Heart right ventricle (tissue), 16 donors: ENCODE measurements at regions not wholly inside any gene's neighbourhood (a gene's known extent, or its start where the extent isn't known, plus 50 kb on each side); places are given as distances from the start of the nearest gene placed in this dataset.

Experiments
- ATAC-seq, 8 donors: fragments of 200-7000 bp; cut with Tn5 transposase; one replicate each; pipeline ENCODE4 v1.9.1; 2020; ENCODE audit warnings: mild to moderate bottlenecking in 8 of 8, moderate library complexity in 8 of 8, moderate number of reproducible peaks in 1 of 8
- DNase-seq, 2 donors: peaks; one replicate each; pipeline ENCODE4 v3.0.0-alpha.2; 2020
- H3K27ac ChIP-seq, 10 donors: fragments of 200-600 bp; sonication (generic) in 2 of 10; one replicate each; pipeline versions ENCODE4 v1.5.0 to v1.8.0; 2020 to 2022; ENCODE audit warnings: mild to moderate bottlenecking in 3 of 10
- H3K27me3 ChIP-seq, 7 donors: fragments of 200-600 bp; one replicate each; pipeline ENCODE4 v1.8.0; 2021 to 2022; ENCODE audit warnings: mild to moderate bottlenecking in 2 of 7
- H3K36me3 ChIP-seq, 9 donors: fragments of 200-600 bp; sonication (generic) in 1 of 9; one replicate each; pipeline versions ENCODE4 v1.5.0 to v1.8.0; 2020 to 2022; ENCODE audit warnings: mild to moderate bottlenecking in 2 of 9
- H3K4me1 ChIP-seq, 9 donors: fragments of 200-600 bp; sonication (generic) in 1 of 9; one replicate each; pipeline versions ENCODE4 v1.5.0 to v1.8.0; 2020 to 2022; ENCODE audit warnings: mild to moderate bottlenecking in 4 of 9
- H3K4me3 ChIP-seq, 10 donors: fragments of 200-600 bp; sonication (generic) in 2 of 10; one replicate each; pipeline versions ENCODE4 v1.5.0 to v1.8.0; 2020 to 2022; ENCODE audit warnings: mild to moderate bottlenecking in 7 of 10, moderate library complexity in 2 of 10
- H3K9me3 ChIP-seq, 11 donors: fragments of 200-600 bp in 10 of 11; sonication (generic) in 2 of 11; one replicate each; pipeline versions ENCODE4 v1.5.0 to v1.8.0; 2013 to 2022; ENCODE audit warnings: mild to moderate bottlenecking in 2 of 11, control low read depth in 1 of 11, moderate library complexity in 1 of 11
- WGBS, 2 donors: extraction: QIAGEN DNeasy Blood & Tissue Kit; methylation state at CpG; one replicate each; pipeline ENCODE4 v1.1.7; 2013; ENCODE audit warnings: inconsistent platforms in 1 of 2; 5-methylcytosine and 5-hydroxymethylcytosine counted together
- intact Hi-C, 10 donors: fragments of 100-400 bp; cut with DNase I; formaldehyde crosslinking; loops; one replicate each; pipeline versions ENCODE4 v1.11.1 to v1.14.2; 2022
- TF ChIP-seq, protein P1 (sequence below), 9 donors: fragments of 200-600 bp; sonication (generic) in 2 of 9; IDR thresholded peaks; one replicate each; pipeline versions ENCODE4 v1.5.0 to v1.8.0; 2021 to 2022; ENCODE audit warnings: antibody characterized with exemption in 9 of 9, mild to moderate bottlenecking in 5 of 9, moderate library complexity in 1 of 9
- donor health status: Arrhythmogenic right ventricular cardiomyopathy.
- donor health status: ischemic (EF 13 %, LVEDD 7.1; RV severe dilation, severe dysfunction).
- donor health status: healthy with polysubstance abuse.
- donor health status: DM: no; HTN: yes; CAD: no.
- donor health status: DM: no; HTN: no; CAD: no.
- donor health status: ischemic (EF 25% LVEDD 6.9; RV normal size, moderate dysfunction).
- donor health status: ischemic (EF 25% LVEDD 5.7; RV mildly dilated, moderate dysfunction).
- donor health status: healthy.
- donor health status: DM: yes; HTN: yes; CAD: no.
- donor health status: Ischemic cardiomyopathy.
- donor health status: ischemic (EF 35%, LVEDD 5.7; RV mildly dilated, moderate dysfunction).
- donor health status: nonischemic (EF 11% LVEDD 7.7; RV severe dilation, severe dysfunction).
- donor health status: DM: yes; HTN: yes; CAD: no.
- donor health status: PGD.
- donor health status: ischemic (EF 29% LVEDD 5.4; RV normal size, mild dysfunction).
- donor health status: nonischemic (EF 23%, LVEDD 6.1; RV moderate dilation, normal function).

DNA sequence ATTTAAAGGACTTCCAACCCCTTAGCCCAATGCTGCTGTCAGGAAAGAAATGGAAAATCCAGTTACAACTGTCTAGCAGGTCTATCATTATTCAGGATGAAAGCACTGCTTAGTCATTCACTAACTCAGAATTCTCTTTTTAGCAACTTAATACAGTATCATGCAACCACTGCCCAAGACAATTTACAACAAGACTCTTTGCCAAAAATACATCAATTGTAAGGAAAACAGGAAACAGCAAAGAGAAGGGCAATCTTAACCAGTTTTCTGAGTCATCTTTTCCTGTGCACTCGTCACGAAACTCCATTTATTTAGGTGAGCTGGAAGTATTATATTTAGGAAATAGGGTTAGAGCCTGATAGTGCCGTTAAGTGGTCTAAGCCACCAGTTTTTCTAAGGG lies 1197.7 kb upstream of the CITED2 start:
- intact Hi-C loops, result no loop called here
- peak overlapping the region in 2 of 10 donors; percentile 6 for H3K27ac ChIP-seq
- TF ChIP-seq, protein P1, sequence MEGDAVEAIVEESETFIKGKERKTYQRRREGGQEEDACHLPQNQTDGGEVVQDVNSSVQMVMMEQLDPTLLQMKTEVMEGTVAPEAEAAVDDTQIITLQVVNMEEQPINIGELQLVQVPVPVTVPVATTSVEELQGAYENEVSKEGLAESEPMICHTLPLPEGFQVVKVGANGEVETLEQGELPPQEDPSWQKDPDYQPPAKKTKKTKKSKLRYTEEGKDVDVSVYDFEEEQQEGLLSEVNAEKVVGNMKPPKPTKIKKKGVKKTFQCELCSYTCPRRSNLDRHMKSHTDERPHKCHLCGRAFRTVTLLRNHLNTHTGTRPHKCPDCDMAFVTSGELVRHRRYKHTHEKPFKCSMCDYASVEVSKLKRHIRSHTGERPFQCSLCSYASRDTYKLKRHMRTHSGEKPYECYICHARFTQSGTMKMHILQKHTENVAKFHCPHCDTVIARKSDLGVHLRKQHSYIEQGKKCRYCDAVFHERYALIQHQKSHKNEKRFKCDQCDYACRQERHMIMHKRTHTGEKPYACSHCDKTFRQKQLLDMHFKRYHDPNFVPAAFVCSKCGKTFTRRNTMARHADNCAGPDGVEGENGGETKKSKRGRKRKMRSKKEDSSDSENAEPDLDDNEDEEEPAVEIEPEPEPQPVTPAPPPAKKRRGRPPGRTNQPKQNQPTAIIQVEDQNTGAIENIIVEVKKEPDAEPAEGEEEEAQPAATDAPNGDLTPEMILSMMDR (IDR thresholded peaks at IDR 0.05), result no peak

DNA sequence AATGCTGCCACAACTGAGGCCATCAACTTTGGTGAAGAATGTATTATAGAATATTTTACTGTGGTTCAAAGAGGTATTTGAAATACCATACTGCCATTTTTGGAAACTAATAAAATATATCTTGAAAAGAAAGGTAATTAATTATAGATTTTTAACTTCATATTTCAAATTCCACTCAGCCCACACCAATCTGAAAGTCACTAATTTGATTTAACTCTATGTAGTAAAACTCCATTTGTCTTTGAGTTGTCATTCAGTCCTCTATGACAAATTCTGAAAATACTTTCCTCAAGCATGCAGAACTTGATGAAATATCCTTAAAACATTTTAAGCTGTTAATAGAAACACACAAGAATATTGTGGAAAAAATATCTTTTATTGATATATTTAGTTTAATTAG lies 1196.7 kb upstream of the CITED2 start:
- Histone ChIP-seq H3K4me1 (peaks cover 5 to 30% (median 13%) of the 10 kb centered on the region in 9 donors), H3K36me3 (no peaks in the 10 kb centered on the region), H3K27ac (no peak overlapping the region), H3K9me3 (no peaks in the 10 kb centered on the region), H3K4me3 (no peak overlapping the region), H3K27me3 (no peaks in the 10 kb centered on the region)
- DNase-seq, result no peak
- intact Hi-C loops, result no loop called here
- TF ChIP-seq, protein P1 (IDR thresholded peaks at IDR 0.05), result no peak
- ATAC-seq, result no peak

More for the DNA sequence above, 1197.7 kb upstream of the CITED2 start:
- WGBS, 2 donors, result 36 to 40% methylated on average over 3 of the region's 3 CpGs
- peaks cover under 1 to 21% (median 10%) of the 10 kb centered on the region in 9 donors for H3K4me1 ChIP-seq
- H3K27me3 ChIP-seq, result no peaks in the 10 kb centered on the region
- ATAC-seq (peak in 5 of 8 donors; percentile 33 to 74 (median 58)), DNase-seq (no peak)
- no peaks in the 10 kb centered on the region for H3K36me3 ChIP-seq
- H3K4me3 ChIP-seq, result no peak overlapping the region
- no peaks in the 10 kb centered on the region for H3K9me3 ChIP-seq

DNA sequence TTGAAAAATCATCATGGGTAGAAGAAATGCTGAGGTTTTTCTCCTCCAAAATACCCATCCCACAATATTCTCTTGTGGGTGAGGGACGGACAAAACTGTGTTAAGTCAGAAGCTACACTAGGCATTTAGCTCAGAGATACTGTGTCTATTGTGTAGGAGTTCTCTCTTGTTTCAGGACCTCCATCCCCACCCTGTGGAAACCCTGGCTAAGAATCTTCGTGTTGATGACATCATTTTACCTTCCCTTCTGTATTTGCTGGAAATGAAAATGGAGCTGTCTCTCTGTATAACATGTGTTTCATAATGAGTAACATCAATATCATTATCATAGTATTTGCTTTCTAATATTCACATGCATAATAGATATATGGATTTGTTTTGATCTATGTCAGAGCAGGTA lies 1193.0 kb upstream of the CITED2 start:
- Histone ChIP-seq H3K4me3 (no peak overlapping the region), H3K9me3 (no peaks in the 10 kb centered on the region), H3K27me3 (no peaks in the 10 kb centered on the region), H3K36me3 (no peaks in the 10 kb centered on the region), H3K4me1 (peaks cover 5 to 32% (median 14%) of the 10 kb centered on the region in 9 donors), H3K27ac (peak overlapping the region in 3 of 10 donors; percentile 52 to 65 (median 58))
- WGBS, 2 donors, result 63 to 80% methylated on average over 2 of the region's 2 CpGs
- intact Hi-C loops, result no loop called here
- TF ChIP-seq, protein P1 (IDR thresholded peaks at IDR 0.05), result no peak
- ATAC-seq (no peak), DNase-seq (no peak)

DNA sequence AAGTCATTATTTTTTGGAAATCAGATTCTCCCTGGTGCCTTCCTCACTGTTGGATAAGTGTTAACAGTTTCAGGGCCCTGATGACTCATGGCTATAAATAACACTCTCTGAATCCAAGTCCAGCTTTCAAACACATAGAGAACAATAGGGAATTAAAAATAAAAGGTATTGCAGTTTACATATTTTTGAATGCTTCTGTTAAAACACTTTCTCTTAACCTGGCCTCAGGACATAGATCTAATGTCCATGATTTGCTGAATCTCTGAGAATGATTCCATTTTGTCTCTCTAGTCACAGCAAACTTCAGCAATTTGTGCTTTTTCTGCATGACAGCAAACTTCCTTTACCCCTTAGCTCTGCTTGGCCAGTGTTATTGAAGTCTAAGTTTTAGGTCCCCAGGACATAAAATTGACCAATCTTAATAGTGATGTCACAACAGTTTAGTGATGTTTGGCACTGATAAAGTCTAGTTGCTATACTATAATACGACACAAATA lies 1192.4 kb upstream of the CITED2 start:
- intact Hi-C loops, result no loop called here
- TF ChIP-seq, protein P1 (IDR thresholded peaks at IDR 0.05), result no peak
- Histone ChIP-seq H3K4me3 (no peak overlapping the region), H3K27ac (peak overlapping the region in 9 of 10 donors; percentile 5 to 65 (median 36)), H3K9me3 (no peaks in the 10 kb centered on the region), H3K27me3 (no peaks in the 10 kb centered on the region), H3K36me3 (no peaks in the 10 kb centered on the region), H3K4me1 (peaks cover 1 to 26% (median 14%) of the 10 kb centered on the region in 9 donors)
- ATAC-seq, result peak in 7 of 8 donors; percentile 75 to 96 (median 90)
- 56 to 71% methylated on average over 1 of the region's 1 CpG for WGBS, 2 donors
- DNase-seq, result peak in 1 of 2 donors; percentile 15
